ENCODE measurements at regions not wholly inside any gene's neighbourhood (a gene's known extent, or its start where the extent isn't known, plus 50 kb on each side); places are given as distances from the start of the nearest gene placed in this dataset.
"Not testable (repeated sequence)": the region's sequence is repeated elsewhere in the genome, so short reads cannot be mapped to it uniquely, and the experiment has no call there.

DNA sequence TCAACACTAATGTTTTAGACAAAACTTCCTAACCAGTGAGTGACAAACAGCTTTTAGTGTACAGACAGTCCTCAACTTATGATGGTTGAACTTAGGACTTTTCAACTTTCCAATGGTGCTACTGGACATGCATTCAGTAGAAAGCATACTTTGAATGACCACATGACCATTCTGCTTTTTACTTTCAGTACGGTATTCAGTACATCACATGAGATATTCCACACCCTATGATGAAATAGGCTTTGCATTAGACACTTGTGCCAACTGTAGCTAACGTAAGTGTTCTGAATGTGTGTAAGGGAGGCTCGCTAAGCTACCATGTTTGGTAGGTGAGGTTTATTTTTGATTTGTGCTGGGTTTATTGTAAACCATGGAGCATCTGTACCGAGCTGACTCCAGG, 113.7 kb downstream of the WNT7A start:
- no peak for DNase-seq

DNA sequence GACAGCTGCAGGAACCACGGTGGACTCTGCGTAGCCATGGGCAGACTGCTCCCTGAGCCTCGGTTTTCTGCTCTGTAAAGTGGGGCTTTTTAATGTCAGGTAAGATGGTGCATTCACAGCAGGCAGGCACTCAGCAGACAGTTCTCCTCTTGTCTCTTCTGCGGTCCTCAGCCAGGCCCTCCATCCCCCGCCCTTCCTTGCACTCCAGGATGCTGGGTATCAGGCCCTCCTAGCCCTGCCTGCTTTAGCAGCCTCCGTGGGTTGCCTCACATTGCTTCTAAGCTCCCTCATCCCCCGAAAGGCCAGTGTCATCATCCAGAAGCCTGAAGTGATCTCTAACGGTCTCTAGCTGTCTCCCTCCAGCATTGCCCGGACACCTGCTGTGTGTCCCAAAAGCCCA, 115.7 kb downstream of the WNT7A start:
- DNase-seq: no peak

GRCh38 chr3:13762906-13763305, 117.0 kb downstream of the WNT7A start:
- no peak for DNase-seq

DNA sequence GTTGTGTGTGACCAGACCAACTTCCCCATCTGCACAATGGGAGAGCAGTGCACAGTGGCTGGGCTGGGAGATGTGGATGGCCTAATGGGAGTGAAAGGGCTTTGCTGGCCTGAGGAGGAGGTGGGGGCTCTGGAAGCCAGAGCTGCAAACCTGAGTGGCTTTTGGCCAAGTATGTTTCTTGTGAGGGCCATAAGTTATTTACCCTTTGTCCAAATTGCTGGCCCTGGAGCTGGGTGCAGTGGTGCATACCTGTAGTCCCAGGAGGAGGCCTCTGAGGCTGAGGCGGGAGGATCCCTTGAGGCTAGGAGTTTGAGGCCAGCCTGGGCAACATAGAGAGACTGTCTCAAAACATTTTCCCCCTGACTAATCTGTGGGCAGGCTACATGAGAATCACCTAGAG, 129.1 kb downstream of the WNT7A start:
- no peak for DNase-seq

DNA sequence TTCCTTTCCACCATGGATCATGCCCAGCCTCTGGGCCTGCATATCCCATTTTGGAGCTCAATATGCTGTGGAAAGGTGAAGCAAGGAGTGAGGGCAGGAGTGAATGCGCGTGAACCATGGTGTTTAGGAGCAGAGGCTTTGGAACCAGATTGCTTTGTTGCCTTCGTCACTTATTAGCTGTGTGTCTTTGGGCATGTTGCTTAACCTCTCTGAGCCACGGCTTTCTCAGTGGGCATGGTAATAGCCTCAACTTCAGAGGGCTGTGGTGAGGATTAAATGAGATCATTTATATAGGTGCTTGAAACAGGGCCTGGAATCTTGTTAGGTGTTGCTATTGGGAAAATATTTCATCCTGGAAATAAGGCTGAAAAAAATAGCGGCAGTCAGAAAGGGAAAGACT, 129.7 kb downstream of the WNT7A start:
- no peak for DNase-seq

DNA sequence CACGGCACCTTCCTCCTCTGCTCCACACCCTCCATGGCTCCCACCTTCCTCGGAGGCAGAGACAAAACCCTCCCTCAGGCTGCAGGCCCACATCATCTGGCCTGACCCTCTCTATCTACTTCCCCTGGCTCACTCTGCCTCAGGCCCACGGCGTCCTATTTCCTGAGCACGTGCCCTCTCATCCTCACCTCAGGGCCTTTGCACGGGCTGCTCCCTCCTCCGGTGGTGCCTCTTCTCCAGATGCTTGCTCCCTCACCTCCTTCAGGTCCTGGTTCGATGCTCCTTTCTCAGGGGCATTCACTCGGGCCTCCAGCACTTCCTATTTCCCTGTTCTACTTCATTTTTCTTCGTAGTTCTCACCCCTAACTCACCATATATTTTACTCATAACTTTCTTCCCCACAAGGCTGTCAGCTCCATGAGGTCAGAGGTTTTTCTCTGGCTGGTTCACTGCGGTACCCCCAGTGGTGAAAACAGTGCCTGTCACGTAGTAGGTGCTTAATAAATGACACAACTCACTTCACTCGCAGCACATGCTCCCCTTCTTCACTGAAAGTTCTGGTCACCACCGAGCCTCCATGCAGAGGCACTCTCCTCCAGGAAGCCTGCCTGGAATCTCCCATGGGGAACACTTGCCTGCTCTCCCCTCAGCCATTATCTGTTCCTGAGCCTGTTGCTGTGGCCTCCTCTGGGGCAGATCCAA, 130.7 kb downstream of the WNT7A start:
- DNase-seq: no peak

DNA sequence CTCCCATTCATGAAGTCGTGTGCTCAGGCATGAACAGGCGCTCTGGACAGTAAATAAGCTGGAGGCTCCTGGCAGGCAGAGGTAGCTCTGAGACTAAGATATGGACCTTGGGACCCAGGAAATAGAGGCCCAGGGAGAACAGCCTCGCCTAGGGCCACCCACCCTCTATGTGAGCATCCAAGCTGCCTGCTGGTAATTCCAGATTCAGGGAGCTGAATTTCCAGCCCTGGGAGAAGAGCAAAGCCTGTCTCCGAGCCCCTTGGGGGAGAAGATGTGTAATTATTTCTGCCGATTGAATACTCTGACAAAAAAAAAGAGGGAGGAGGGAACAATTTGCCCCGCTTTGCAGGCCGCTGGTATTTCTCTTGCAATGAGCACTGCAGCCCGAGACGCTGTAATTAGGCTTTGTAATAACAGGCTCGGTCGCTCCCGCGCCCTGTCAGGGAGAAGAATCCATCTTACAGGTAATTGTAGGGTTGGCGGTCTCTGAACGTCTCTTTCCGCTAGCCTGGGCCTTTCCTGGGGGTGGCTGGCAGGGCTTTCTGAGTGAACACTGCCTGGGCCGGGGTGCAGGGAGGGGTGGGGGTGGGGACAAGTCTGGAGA, 131.5 kb downstream of the WNT7A start:
- no peak for DNase-seq

DNA sequence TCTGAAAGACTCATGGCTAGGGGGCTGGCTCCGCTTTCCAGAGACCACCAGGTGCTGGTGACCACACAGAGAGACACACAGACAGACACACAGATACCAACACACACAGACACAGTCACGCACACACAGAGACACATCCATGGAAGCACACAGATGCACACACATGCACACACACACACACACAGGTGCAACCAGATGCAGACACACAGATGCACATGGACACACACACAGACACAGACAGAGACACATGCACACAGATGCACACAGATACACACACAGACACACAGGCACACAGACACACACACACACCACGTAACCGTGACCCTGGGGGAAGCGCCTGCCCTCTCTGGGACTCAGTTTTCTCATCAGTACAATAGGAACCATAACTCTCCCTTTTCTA, 132.2 kb downstream of the WNT7A start:
- no peak for DNase-seq

GRCh38 chr3:13746385-13746784, 133.5 kb downstream of the WNT7A start:
- no peak for DNase-seq

GRCh38 chr3:13745636-13746035, 134.2 kb downstream of the WNT7A start:
- no peak for DNase-seq

DNA sequence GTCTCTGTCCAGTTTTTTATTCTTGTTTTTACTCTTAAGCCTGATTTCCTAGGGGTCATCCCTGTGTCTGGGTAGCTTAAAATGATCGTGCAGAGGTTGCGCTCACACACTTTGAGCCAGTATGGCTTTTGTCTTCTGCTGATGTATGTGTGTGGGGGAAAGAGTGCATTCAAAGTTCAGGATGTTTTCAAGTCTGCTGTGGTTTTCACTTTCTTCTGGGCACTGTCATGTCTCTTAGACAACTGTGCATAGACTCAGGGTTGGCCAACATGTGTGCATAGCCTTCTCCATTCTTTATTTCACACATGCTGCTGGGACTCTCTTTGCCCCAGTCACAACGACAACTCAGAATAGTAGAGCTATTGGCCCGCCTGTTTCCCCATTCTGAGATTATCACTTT, 139.1 kb downstream of the WNT7A start:
- DNase-seq: no peak

DNA sequence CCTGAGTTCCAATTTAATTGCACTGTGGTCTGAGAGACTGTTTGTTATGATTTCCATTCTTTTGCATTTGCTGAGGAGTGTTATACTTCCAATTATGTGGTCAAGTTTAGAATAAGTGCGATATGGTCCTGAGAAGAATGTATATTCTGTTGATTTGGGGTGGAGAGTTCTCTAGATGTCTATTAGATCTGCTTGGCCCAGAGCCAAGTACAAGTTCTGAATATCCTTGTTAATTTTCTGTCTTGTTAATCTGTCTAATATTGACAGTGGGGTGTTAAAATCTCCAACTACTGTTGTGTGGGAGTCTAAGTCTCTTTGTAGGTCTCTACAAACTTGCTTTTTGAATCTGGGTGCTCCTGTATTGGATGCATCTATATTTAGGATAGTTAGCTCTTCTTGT, 146.1 kb downstream of the WNT7A start:
- DNase-seq: not testable (repeated sequence)

GRCh38 chr3:13728487-13728886, 151.4 kb downstream of the WNT7A start:
- no peak for DNase-seq

- no peak for DNase-seq
Observed at GRCh38 chr3:13727890-13728289, 152.0 kb downstream of the WNT7A start.

- no peak for DNase-seq
Observed at GRCh38 chr3:13723676-13724207, 156.1 kb downstream of the WNT7A start.

DNA sequence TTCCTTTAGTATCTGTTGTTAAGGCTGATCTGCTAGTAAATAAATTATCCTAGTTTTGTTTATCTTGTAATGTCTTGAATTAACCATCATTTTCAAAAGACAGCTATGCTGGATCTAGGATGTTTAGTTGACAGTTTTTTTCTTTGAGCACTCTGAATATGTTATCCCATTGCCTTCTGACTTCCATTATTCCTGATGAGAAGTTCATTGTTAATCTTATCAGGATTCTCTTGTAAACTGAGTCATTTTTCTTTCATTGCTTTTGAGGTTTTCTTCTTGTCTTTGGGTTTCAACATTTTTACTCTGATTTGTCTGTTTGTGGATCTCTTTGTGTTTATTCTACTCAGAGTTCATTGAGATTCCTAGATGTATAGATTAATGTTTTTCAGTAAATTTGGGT, 157.7 kb downstream of the WNT7A start:
- DNase-seq: no peak

DNA sequence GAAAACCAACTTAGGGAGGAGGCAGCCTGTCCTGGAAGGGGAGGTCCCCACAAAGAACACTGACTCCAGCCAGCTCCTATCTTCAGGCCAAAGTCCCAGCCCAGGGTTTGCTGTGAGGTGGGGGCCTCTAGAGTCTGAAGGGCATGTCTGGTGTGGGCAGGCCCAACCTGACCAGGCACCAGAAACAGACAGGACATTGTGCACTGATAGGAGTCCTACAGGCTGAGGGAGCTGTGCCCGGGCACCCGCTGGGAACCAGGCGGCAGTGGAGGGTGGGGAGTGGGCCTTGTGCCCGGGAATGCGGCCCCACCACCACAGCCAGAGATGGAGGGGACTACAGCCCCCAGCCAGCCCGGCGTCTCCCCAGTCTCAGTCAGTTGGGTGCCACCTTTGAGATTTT, 161.4 kb downstream of the WNT7A start:
- DNase-seq: peak in 1 of 2 experiments; percentile 10

DNA sequence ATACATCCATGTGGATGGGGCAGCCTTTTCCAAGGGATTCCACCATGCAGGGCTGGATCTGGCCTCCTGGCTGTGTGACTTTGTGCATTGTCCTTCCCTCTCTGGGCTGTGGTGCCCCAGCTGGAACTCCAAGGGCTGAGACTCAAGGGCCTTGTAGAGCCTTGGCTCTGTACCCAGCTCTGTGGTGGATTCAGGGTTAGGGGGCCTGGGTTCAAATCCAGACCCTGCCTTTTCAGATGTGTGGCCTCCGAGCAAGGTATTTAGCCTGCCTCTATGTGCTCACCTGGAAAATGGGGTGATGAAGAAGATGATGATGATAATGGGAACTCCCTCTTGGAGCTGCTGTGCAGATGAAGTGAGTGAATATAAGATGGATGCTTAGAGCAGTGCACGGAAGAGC, 161.9 kb downstream of the WNT7A start:
- DNase-seq: peak in 1 of 2 experiments; percentile 1

DNA sequence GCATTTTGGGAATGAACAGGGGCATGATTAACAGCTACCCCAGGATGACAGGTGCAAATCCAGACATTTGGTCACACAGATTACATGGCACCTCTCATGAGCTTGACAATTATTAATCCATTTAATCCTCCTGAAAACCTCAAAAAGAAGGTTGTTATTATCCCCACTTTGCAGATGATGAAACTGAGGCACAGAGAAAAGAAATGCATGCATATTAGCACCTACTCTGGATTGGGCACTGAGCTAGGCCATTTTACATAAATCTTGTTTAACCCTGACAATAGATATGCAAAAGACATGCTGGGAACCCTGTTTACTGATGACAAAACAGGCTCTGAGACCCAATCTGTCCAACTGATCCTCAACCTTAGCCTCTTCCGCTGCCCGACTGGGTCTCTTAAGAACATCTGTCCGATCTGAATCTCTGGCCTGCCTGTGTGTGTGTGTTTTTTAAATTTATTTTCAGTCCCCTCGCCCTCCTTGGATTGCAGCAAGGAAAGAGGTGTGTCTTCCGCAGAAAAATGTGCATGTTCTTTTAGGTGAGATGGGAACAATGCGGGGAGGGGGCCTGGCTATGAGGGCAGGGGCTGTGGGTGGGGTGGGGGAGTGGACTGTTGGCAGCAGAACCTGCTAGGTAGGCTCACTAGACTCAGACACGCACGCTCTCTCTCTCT, 162.5 kb downstream of the WNT7A start:
- DNase-seq: no peak

GRCh38 chr3:13716540-13717221, 163.2 kb downstream of the WNT7A start:
- peak in 1 of 2 experiments; percentile 8 for DNase-seq

DNA sequence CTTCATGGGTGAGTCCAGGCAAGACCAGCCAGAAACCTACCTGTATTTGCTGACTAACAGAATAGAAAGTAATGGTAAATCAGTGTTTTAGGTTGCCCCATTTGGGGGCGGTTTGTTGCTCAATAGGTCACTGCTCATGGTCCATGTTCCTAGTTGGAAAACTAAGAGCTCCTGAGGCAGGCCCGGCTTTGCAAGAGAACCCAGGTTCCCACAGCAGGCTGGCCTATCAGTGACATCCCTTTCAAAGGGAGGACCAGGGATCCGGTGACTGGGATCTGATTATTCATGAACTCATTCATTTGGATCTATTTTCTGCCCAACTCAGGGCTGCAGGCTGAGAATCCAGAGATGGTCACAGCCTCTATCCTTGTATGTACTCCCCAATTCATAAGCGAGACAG, 163.9 kb downstream of the WNT7A start:
- peak in 1 of 2 experiments; percentile 5 for DNase-seq

DNA sequence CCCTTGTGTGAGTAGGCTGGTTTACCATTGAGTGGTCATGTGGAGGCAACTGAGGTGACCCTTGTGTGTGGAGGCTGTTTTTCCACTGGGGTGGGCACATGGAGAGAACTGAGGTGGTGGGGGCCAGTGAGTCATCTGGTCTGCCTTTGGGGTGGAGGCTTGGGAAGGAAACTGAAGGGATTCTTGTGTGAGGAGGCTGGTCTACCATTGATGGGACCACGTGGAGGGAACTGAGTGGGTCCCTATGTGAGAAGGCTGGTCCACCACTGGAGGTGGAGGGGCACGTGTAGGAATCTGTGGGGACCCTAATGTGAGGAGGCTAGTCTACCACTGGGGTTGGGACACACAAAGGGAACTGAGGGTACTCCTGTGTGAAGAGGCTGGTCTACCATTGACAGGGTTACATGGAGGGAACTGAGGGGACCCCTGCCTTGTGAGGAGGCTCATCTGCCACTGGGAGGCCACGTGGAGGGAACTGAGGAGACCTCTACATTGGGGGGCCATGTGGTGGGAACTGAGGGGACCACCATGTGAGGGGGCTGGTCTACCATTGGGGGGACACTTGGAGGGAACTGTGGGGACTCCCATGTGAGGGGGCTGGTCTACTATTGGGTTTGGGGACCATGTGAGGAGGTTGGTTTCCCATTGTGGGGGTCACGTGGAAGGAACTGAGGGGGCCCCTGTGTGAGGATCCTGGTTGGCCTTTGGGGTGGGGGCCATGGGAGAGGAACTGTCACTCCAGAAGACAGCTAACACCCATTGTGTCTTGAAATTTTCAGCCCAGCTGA, 164.5 kb downstream of the WNT7A start:
- peak; percentile 4 for DNase-seq

All from activated T-cell treated with anti-CD3 and anti-CD28 coated beads, Interleukin-2, amount 50 U/mL, for 48 hours (primary cell).